ENCODE measurements at regions not wholly inside any gene's neighbourhood (a gene's known extent, or its start where the extent isn't known, plus 50 kb on each side); places are given as distances from the start of the nearest gene placed in this dataset.

- TF ChIP-seq GATA2 (IDR thresholded peaks at IDR 0.05; ENCODE audit: low read depth, low read length) (no peak), GATA3 (IDR thresholded peaks at IDR 0.05; ENCODE audit: low read depth, low read length) (no peak)
These were observed 459.0 kb downstream of the SIPA1L2 start for GRCh38 chr1:232170909-232171308.

Data from SH-SY5Y (cell line).